OCI-LY7 (cell line): ENCODE measurements at regions not wholly inside any gene's neighbourhood (a gene's known extent, or its start where the extent isn't known, plus 50 kb on each side); places are given as distances from the start of the nearest gene placed in this dataset.

Experiments
- BruUV-seq: library from RNA; stranded (reverse); fragments of 400-500 nt; replicated peaks from 2 replicates; lab custom pipeline; 2021; lab: Mats Ljungman, UMichigan
- CTCF ChIA-PET: fragments of 300-600 bp; sonication (Branson Sonifier 250); formaldehyde crosslinking; loops from one replicate; lab custom pipeline; 2022; ENCODE audit warnings: antibody characterized with exemption; ENCODE audit not compliant: unreplicated experiment; lab: Charles Lee
- POLR2A ChIA-PET: fragments of 300-600 bp; sonication (Branson Sonifier 250); formaldehyde crosslinking; loops from one replicate; lab custom pipeline; 2022; ENCODE audit warnings: antibody characterized with exemption; lab: Charles Lee
- DNase-seq: peaks from one replicate; pipeline ENCODE4 v3.0.0-alpha.2; 2015; ENCODE audit warnings: low spot score
- H2AFZ ChIP-seq: fragments of 200-600 bp; sonication (generic), shearing (Covaris generic); 2 replicates; pipeline ENCODE4 v1.6.1; 2014; ENCODE audit warnings: mild to moderate bottlenecking, antibody characterized with exemption, low read length, moderate library complexity
- H3K27ac ChIP-seq: fragments of 200-600 bp; sonication (generic); 2 replicates; pipeline ENCODE4 v1.5.1; 2014; ENCODE audit warnings: mixed run types, low read depth, mild to moderate bottlenecking, moderate library complexity, low read length, inconsistent platforms; ENCODE audit not compliant: poor library complexity, severe bottlenecking
- H3K36me3 ChIP-seq: fragments of 200-600 bp; sonication (generic); 2 replicates; pipeline ENCODE4 v1.6.1; 2014; ENCODE audit warnings: mild to moderate bottlenecking, antibody characterized with exemption, low read length, moderate library complexity, mixed read lengths; ENCODE audit not compliant: insufficient read depth
- H3K4me1 ChIP-seq: fragments of 200-600 bp; sonication (generic); 2 replicates; pipeline ENCODE4 v1.5.1; 2014; ENCODE audit warnings: mild to moderate bottlenecking, low read length; ENCODE audit not compliant: insufficient read depth, poor library complexity, severe bottlenecking
- H3K4me2 ChIP-seq: fragments of 200-600 bp; sonication (generic); 2 replicates; pipeline ENCODE4 v1.6.1; 2014; ENCODE audit warnings: mild to moderate bottlenecking, low read length
- H3K4me3 ChIP-seq: fragments of 200-600 bp; sonication (generic); 2 replicates; pipeline ENCODE4 v1.5.1; 2014; ENCODE audit warnings: mild to moderate bottlenecking, low read depth, low read length; ENCODE audit not compliant: poor library complexity, severe bottlenecking
- H3K79me2 ChIP-seq: fragments of 200-600 bp; sonication (generic); 2 replicates; pipeline ENCODE4 v1.6.1; 2016; ENCODE audit warnings: low read depth, mild to moderate bottlenecking, low read length, moderate library complexity, mixed read lengths; ENCODE audit not compliant: insufficient read depth
- H3K9me2 ChIP-seq: fragments of 200-600 bp; sonication (generic); 2 replicates; pipeline ENCODE4 v1.6.1; 2016; ENCODE audit warnings: mild to moderate bottlenecking, low read length, mixed read lengths; ENCODE audit not compliant: insufficient read depth
- H3K9me3 ChIP-seq: fragments of 200-600 bp; sonication (generic); 2 replicates; pipeline ENCODE4 v1.6.1; 2014; ENCODE audit warnings: mild to moderate bottlenecking, mixed run types, low read length, mixed read lengths
- H4K20me1 ChIP-seq: fragments of 200-600 bp; sonication (generic); 2 replicates; pipeline ENCODE4 v1.6.1; 2014; ENCODE audit warnings: mild to moderate bottlenecking, antibody characterized with exemption, low read length, moderate library complexity, mixed read lengths; ENCODE audit not compliant: insufficient read depth
- CTCF ChIP-seq: fragments of 200-600 bp; sonication (generic); conservative IDR thresholded peaks from 2 replicates; pipeline ENCODE4 v1.5.1; 2014; ENCODE audit warnings: mild to moderate bottlenecking, antibody characterized with exemption, low read length, moderate library complexity, mixed read lengths
- EZH2phosphoT487 ChIP-seq: fragments of 200-600 bp; sonication (generic); IDR thresholded peaks from 2 replicates; pipeline ENCODE4 v1.6.1; 2018; ENCODE audit warnings: low read depth, borderline replicate concordance, mild to moderate bottlenecking, mixed run types, antibody characterized with exemption, low read length, moderate library complexity, mixed read lengths
- intact Hi-C: fragments of 100-400 bp; cut with micrococcal nuclease; formaldehyde crosslinking; loops from one replicate; pipeline ENCODE4 v1.10.0; 2022; ENCODE audit not compliant: unreplicated experiment

- Histone ChIP-seq H3K27ac (no peak overlapping the region), H3K9me2 (no peaks in the 10 kb centered on the region), H3K79me2 (no peaks in the 10 kb centered on the region), H3K4me2 (no peak overlapping the region), H3K9me3 (no peaks in the 10 kb centered on the region), H3K4me1 (no peaks in the 10 kb centered on the region), H4K20me1 (no peaks in the 10 kb centered on the region), H3K4me3 (no peak overlapping the region), H3K36me3 (no peaks in the 10 kb centered on the region), H2AFZ (no peak overlapping the region)
- ChIA-PET CTCF (no interaction called here), POLR2A (no interaction called here)
- TF ChIP-seq EZH2phosphoT487 (no peak), CTCF (no peak)
- no TSS peak for BruUV-seq
- no peak for DNase-seq
- intact Hi-C loops, result no loop called here
Observed at GRCh38 chr2:147181351-147182029, 663.3 kb upstream of the ACVR2A start.

GRCh38 chr2:147177071-147177857 is 667.6 kb upstream of the ACVR2A start:
- BruUV-seq, result no TSS peak
- Histone ChIP-seq H3K9me2 (no peaks in the 10 kb centered on the region), H3K4me2 (no peak overlapping the region), H4K20me1 (no peaks in the 10 kb centered on the region), H3K4me1 (no peaks in the 10 kb centered on the region), H2AFZ (no peak overlapping the region), H3K9me3 (no peaks in the 10 kb centered on the region), H3K79me2 (no peaks in the 10 kb centered on the region), H3K36me3 (no peaks in the 10 kb centered on the region), H3K27ac (no peak overlapping the region), H3K4me3 (no peak overlapping the region)
- CTCF ChIA-PET, result no interaction called here
- DNase-seq, result no peak
- TF ChIP-seq EZH2phosphoT487, result no peak
- no peak for TF ChIP-seq CTCF
- POLR2A ChIA-PET, result interaction anchor here (0.7 kb wide), 1 partner anchor 13 kb away, joined by 3 read pairs; no protein-coding TSS in a partner anchor
- intact Hi-C loops, result no loop called here

- TF ChIP-seq CTCF (no peak), EZH2phosphoT487 (no peak)
- no TSS peak for BruUV-seq
Observed at GRCh38 chr2:147174824-147175254, 670.0 kb upstream of the ACVR2A start.

More at GRCh38 chr2:147174824-147175254, 670.0 kb upstream of the ACVR2A start:
- Histone ChIP-seq H3K36me3 (no peaks in the 10 kb centered on the region), H3K79me2 (no peaks in the 10 kb centered on the region), H3K9me3 (no peaks in the 10 kb centered on the region), H3K4me1 (no peaks in the 10 kb centered on the region), H3K9me2 (no peaks in the 10 kb centered on the region), H3K4me2 (no peak overlapping the region), H2AFZ (no peak overlapping the region), H3K27ac (no peak overlapping the region), H4K20me1 (no peaks in the 10 kb centered on the region), H3K4me3 (no peak overlapping the region)
- POLR2A ChIA-PET, result interaction anchor here (0.6 kb wide), 1 partner anchor 1290 kb away, joined by 3 read pairs; no protein-coding TSS in a partner anchor
- intact Hi-C loops, result no loop called here
- CTCF ChIA-PET, result no interaction called here
- DNase-seq, result no peak
